GM18868 (cell line): ENCODE measurements at regions not wholly inside any gene's neighbourhood (a gene's known extent, or its start where the extent isn't known, plus 50 kb on each side); places are given as distances from the start of the nearest gene placed in this dataset.

Experiments
- ATAC-seq: cut with Tn5 transposase; IDR thresholded peaks from one replicate; pipeline ENCODE4 v1.9.1; 2021; ENCODE audit warnings: mild to moderate bottlenecking, moderate library complexity; ENCODE audit not compliant: unreplicated experiment

DNA sequence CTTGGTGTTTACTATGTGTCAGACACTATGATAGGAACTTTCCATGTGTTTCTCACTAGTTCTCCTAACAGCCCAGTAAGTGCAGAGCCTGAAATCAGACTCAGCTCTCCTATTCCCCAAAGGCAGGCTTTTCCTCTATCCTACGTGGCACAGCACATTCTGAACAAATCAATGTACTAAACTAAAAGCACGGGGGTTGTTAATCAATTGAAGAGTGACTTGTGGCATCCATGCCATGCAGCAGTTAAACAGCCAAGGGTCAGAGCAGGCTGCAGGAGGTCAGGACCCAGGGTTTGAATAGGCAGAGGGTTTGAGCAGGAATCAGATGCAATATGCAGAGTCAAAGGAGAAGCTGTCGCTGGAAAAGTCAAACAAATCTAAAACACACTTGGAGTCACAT is 289.7 kb upstream of the LDB2 start:
- ATAC-seq, result no peak

DNA sequence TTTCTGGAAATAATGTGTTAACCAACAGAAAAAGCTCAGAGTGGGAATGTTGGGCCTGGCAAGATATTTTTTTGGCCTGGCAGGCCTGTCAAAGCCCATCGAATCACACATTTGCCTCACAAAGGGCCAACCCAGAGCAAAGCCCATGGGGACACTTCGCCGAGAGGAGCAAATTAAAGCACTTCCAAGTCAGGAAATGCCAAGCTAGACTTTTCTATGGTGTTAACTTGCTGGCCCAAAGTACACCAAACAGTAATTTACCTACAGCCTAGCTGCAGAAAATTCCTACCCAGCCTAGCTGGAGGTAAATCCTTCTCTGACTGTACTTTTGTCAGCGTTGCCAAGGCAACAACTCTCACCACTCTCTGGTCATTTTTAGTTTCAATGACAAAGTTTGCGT is 288.6 kb upstream of the LDB2 start:
- no peak for ATAC-seq

DNA sequence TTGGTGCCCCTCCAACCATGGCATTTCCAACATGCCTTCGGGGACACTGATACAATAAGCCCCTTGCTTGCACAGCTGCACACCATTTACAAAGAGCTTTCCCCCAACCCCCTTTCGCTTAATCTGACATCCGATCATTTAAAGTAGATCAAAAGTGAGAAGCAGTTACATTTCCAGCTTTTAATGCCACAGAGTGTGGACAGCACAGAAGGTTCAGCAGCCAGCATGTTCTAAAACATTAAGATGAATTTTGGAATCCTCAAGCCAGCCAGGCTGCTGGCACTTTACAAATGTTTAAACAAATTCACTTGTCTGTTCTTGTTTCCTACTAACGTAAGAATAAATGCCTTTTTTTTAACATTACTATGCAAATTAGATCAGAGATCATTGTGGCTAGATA is 284.4 kb upstream of the LDB2 start:
- no peak for ATAC-seq

DNA sequence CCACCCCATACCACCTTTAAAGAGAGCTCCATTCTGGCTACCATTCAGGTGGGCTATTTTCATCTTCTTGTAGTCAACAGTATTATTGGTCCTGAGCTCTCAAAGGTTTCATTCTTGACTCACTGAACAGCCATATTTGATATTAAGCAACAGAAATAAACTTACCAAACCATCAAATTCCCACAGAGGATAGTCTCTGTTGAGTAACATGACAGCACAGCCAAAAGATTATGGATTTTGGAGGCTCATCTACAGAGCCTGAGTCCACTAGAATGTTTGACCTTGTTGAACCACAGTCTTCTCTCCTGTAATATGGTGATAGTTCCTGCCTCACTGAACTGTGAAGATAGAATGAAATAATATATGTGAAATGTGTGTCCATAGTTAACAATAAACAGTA is 276.3 kb upstream of the LDB2 start:
- ATAC-seq, result no peak

DNA sequence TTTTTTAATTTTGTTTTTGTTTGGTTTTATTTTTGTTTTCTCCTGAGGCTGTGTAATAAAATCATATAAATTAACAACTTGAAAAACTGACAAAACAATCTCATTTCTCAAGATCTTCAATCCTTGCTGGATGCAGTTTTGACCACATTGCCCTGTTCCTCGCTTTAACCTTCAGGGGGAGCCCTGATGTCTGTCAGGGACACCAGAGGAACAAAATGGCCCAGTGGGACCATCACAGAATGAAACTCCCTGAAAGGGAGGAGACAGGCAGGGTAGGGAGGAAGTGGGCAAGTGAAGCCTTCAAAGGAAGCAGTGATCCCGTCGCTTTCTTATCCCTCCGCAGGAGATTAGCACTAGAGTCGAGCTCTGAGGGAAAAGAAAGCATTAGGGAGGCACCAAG is 274.9 kb upstream of the LDB2 start:
- ATAC-seq, result no peak

DNA sequence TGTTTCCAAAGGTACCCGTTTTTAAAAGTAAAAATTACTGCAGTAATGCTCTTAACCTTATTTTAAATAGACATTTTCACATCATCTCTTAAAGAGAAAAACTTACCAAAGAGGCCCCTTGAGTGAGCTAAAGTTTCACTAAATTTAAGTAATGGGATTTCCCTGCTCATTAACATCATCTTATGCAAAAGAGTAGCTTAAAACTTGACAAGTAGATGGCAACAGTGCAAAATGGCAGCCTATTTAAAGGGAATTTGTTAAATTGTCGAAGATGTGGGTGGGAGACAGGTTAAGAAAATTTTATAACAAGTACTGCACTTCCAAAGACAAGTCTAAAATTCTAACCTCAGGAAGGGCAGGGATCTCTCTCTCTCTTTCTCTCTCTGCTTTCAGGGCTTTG is 271.7 kb upstream of the LDB2 start:
- no peak for ATAC-seq

DNA sequence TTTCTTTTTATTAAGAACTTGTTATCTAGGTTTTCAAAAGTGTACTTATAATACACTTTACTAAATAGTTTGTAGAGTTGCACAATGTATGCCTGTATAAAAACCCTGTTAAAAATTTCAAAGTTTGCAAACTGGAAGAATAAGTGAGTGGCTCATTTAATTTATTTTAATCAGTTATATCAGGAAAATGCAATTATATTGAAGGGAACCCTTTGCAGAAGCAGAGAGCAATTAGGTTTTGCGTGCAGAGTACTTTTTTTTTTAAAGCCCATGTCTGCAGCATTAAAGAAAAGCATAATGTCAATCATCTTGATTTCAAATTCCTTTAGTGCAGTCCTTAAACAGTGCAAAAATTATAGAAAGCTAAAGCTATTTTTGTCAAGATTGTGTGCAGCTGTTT is 271.3 kb upstream of the LDB2 start:
- no peak for ATAC-seq

DNA sequence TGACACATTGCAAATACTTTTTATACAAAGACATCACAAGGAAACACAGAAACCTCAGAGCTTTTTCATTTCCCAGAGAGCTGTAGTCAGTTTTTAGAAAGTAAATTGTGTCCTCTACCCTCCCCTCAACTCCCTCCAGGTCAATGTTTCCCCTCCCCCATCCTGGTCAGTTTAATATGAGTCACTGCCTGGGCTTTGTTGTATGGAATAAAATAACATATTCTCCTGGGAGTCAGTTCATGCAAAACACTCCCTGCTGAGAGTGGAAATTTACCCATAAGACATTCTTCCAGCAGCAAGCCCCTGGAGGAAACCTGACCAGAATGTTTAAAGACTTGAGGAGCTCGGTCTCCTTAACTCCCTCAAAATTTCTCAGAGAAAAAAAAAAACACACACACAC is 270.1 kb upstream of the LDB2 start:
- ATAC-seq, result no peak

DNA sequence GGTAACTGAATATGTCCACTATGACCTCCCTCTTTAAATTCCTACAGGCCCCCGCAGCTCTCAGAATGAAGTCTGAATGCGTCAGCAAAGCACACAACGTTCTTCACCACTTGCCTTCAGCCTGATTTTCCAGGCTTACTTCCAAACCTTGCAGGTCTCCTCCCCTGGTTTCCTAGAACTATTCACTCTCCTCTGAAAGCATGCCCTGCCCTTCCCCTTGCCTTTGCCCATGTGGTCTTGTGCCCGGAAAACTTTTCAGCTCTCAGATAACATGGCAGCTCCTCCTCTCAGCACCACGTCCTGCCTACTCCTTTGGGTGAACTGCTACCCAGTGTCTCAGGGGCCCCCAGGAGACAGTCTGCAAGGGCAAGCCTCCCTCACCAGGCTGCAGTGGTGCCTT is 268.5 kb upstream of the LDB2 start:
- ATAC-seq, result no peak

DNA sequence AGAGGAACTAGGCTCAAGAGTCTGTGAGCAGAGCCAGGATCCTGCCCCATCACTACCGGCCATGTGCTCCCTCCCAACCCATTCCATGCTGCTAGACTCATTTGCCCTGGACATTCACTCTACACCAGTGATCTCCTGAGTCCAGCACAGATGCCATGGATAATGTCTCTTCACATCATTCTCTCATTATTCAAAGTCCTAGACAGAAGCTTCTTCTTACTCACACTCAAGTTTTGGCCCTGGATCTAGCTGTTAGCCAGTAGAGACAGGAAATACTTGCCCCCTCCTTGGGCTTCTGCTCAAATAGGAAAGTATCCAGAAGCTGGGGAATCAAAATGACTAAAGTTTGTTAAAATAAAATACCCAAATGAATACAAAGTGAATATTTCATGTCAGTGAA is 266.8 kb upstream of the LDB2 start:
- no peak for ATAC-seq

DNA sequence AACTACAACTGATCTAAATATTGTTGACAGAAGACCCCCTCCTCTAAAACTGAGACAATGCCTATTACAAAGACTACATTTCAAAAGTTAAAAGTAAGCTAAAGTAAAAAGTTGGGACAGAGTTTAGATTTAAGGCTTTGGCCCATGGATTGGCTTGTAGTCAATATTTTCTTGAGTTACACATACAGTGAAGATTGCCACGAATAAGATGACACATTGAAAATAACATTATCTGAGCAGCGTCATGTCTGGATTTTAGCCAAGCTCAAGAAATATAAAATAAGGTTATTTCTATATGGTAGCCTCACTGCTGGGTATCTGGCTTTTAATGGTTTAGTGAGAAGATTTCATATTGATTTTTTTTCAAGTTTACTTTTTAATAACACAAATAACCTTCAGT is 266.2 kb upstream of the LDB2 start:
- no peak for ATAC-seq

DNA sequence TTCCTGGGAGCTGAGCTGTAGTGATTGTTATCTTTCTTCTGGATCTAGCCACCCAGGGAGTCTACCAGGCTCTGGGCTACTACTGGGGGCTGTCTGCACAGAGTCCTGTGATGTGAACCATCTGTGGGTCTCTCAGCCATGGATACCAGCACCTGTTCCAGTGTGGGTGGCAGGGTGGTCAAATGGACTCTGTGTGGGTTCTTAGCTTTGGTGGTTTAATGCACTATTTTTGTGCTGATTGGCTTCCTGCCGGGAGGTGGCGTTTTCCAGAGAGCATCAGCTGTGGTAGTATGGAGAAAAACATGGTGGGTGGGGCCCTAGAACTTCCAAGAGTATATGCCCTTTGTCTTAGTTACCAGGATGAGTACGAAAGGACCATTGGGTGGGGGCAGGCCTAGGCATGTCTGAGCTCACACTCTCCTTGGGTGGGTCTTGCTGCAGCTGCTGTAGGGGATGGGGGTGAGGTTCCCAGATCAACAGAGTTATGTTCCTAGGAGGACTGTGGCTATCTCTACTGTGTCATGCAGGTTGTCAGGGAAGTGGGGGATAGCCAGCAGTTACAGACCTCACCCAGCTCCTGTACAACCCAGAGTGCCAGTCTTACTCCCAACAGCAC is 264.8 kb upstream of the LDB2 start:
- no peak for ATAC-seq

DNA sequence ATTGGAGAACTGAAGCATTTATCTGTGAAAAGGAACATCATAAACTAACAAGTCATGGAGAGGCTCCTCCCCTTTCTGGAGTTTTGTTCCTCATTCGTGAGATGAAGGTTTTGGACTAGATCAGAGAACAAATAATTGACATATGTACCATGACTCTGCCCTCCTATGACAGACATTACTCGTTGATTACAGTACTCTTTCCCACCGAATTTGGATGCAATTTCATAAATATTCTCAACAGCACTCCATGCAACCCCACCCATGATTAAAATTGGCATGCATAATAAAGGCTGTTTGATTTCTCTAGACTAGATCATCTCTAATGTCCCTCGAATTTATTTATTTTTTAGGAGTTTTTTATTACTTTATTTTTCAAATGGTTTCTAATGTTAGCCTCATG is 258.9 kb upstream of the LDB2 start:
- ATAC-seq, result no peak

DNA sequence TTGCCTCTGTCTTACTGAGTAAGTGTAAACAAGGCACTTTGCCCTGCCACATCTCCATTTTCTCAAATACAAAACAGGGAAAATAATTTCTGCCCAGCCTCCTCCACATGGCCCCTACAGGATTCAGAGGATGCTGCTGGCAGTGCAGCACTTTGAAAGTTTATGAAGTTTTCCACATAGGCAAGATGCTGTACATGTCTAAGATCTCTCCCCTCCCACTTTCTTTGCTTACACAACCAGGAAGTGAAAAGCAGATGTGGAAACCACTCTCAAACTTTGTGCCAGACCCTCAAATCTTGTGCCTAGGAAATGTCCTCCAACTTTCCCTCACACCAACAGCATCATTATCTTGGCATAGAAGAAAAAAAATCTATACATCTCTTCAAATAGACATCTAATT is 257.0 kb upstream of the LDB2 start:
- ATAC-seq, result no peak

DNA sequence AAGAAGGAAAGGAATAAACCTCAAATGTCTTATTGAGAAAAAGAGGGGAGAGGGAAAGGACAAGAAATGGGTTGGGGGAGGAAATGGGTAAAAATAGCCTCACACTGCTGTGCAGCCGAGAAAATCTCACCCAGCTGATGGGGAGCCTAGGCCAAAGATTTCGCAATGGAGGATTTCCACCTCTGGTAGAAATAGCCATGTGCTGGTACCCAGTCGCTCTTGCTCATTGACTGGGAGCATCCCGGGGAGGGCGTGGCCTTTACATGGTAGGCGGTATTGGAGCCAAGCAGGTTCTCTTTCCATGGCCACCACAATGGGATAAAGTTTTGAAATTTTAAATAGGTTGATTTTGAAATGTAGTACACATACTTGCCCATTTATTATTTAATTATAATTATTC is 255.1 kb upstream of the LDB2 start:
- ATAC-seq, result no peak

DNA sequence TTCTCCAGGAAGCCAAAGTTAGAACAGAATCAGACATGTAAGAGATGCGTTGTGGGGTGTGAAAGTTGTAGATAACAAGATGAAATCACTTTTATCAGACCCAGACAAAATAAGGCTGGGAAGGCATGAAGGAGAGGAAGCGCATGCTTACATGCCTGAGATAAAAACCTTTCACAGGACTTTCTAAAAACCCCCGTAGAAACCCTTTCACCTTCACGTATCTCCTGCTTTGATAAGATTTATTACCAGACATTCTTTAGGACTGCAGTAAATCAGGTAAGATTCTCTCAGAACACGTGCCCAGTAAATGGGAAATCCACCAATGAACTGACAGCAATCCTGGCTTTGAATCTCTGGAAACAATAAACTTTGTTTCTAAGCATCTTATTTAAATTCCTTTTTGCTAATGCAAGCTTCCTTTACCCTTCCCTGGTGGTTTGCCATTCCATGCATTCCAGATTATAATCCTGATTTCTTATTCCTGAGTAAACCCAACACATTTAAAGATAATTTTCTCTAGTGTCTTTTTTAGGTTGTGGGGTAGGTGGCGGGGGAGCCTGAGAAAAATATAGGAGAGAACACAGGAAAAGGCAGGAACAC is 254.6 kb upstream of the LDB2 start:
- no peak for ATAC-seq

DNA sequence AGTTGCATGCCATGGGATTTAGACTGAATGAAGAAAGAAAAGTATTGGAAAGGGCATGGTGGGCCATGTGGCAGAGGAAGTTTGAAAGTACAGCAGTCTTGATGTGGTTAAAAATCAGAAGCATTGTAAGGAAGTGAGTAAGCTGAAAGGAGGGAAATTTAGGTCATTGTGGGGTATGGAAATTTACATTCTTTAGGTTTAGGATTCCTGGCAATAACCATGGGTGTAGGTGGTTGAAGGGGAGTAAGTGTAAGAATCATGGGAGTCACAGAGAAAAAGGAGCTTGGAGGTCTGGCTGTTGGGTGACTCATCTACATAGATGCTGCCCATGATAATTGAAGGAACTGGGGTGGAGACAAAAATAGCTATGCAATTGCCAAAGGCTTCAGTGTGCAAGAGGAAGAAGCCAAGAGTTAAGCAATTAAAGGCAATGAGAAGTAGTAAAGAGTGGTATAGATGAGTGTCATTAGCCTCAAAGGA is 243.8 kb upstream of the LDB2 start:
- ATAC-seq, result no peak

DNA sequence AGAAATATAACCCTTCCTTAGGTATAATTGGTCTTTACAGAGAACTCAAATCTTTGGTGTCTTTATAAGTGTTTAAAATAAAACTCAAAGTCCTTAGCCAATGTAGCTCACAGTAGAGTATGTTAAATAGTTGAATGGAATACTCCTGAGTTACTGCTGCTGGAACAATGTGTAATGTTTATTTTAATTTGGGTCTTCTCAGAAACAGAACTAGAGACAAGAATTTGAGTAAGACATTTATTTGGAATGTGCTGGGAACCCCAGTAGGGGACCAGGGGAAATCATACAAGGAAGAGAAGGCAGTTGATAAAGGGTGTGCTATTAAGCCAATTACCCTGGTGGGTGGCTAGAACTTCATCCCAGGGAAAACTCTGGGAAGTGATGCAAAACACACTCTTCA is 240.4 kb upstream of the LDB2 start:
- ATAC-seq, result no peak

DNA sequence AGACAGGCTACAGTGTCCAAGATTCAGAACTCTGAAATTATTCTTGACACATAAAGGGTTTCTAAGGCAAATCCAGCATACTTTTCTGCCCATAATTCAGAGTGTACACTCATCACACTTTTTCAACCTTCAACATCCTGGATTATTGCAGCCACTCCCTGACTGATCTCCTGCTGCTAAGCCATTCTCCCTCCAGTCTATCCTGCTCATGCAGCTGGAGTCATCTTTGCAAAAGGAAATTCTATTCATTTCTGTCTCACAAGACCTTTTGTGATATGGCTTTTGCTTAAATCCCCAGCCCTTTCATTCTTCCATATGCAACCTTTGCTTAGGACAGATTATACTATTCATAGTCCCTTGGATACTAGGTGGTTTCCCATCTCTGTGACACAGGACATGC is 236.1 kb upstream of the LDB2 start:
- no peak for ATAC-seq

DNA sequence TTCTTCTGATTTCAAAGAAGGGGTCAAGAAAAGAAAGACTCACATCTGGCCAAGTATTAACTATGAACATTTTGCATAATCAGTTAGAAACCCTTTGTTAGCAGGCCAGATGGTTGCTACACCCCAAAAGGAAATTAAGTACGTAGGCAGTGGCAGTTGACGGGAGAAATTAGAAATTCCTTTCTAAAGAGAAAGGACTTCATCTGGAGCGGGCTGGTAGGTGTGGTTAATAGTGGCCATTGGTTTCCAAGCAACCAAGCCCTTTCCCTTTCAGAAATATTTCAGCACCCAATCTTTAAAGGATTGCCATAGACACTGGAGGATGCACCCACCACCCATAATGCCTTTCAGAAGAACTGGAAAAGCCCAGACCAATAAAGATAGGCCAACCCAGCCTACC is 235.7 kb upstream of the LDB2 start:
- no peak for ATAC-seq

DNA sequence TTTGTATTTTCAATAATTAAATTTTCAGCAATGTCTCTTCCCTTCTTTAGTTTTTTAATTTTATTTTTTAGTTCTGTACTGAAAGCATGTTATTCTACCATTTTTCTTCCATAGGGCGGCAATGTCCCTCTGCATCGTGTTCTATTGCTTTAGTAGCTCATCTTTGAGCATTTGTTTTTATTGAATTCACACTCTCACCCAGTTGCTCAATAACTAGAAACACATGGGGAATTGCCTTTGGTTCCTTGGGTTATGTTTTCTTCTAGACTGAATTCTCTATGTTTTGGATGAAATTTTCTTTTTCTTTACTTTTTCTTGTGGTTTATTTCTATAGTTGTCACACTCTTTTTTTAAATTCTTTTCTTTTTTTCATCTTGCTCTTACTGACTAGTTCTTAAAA is 233.8 kb upstream of the LDB2 start:
- ATAC-seq, result no peak

DNA sequence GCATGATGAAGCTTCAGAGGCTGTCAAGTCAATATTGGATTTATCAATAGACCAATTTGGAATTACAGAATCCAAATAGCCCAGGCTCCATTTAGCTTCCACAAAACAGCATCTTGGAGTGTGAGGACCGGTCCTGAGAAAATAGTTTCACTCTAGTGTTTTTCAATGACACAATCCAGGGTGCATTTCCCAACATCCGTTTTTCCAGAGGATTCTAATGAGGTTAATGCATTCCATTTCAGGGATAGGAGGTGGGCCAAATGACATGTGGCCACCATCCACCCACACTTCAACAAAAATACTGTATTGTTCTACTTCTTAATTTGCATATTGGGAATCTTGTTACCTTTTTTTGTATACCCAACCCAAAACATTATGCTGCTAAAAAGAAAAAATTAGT is 229.8 kb upstream of the LDB2 start:
- no peak for ATAC-seq

DNA sequence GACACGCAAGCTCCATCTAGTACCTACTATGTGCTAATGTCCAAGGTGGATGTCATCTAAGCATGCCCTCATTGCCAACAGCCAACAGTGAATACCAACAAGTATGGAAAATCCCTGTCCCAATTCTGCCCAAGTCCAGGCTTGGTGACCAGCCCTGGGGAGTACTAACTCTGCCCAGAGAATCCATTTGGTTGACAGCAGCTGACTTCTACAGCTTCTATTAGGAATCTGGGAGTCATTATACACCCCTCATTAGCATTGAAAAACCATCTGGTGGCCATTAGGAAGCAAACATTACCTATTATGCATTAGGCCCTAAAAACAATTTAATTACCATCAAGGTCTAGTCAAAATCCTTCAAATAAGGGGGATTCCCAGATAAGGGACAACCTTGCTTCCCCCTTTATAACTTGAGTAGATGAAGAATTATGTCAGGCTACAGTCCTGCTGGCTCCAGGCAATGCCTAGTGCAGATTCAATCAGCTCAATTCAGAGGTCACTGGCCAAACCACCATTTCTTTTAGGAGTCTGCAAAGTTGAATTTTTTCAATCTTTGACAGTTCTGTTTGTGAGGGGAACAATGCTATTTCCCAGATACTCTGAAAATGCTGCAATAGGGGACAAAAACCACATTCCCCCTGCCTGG is 228.0 kb upstream of the LDB2 start:
- no peak for ATAC-seq
